Colonic mucosa (tissue), 4 donors: ENCODE measurements at regions not wholly inside any gene's neighbourhood (a gene's known extent, or its start where the extent isn't known, plus 50 kb on each side); places are given as distances from the start of the nearest gene placed in this dataset.

Experiments used
- DNase-seq: peaks from one replicate; pipeline ENCODE4 v3.0.0-alpha.2; 2020
- H3K27ac ChIP-seq: fragments of 200-600 bp; one replicate; pipeline ENCODE4 v1.8.0; 2021
- H3K27me3 ChIP-seq: fragments of 200-600 bp; one replicate; pipeline ENCODE4 v1.8.0; 2021
- H3K36me3 ChIP-seq: fragments of 200-600 bp; one replicate; pipeline ENCODE4 v1.8.0; 2021
- H3K4me1 ChIP-seq: fragments of 200-600 bp; one replicate; pipeline ENCODE4 v1.8.0; 2021; ENCODE audit warnings: mild to moderate bottlenecking
- H3K4me3 ChIP-seq: fragments of 200-600 bp; one replicate; pipeline ENCODE4 v1.8.0; 2021
- H3K9ac ChIP-seq, 2 donors: one replicate each; pipeline ENCODE4 v1.7.0; 2013; ENCODE audit warnings: control low read depth in 2 of 2, low read depth in 2 of 2, low read length in 2 of 2
- H3K9me3 ChIP-seq: fragments of 200-600 bp; one replicate; pipeline ENCODE4 v1.8.0; 2021
- intact Hi-C: fragments of 100-400 bp; cut with DNase I; formaldehyde crosslinking; loops from one replicate; pipeline ENCODE4 v1.14.1; 2022
- TF ChIP-seq, protein P1 (sequence below): fragments of 200-600 bp; IDR thresholded peaks from one replicate; pipeline ENCODE4 v1.8.0; 2022; ENCODE audit warnings: antibody characterized with exemption, mild to moderate bottlenecking
- donor health status: healthy.
- donor health status: DM: no; HTN: no; CAD: no.
- donor health status: DM: no; HTN: no; CAD: no.

DNA sequence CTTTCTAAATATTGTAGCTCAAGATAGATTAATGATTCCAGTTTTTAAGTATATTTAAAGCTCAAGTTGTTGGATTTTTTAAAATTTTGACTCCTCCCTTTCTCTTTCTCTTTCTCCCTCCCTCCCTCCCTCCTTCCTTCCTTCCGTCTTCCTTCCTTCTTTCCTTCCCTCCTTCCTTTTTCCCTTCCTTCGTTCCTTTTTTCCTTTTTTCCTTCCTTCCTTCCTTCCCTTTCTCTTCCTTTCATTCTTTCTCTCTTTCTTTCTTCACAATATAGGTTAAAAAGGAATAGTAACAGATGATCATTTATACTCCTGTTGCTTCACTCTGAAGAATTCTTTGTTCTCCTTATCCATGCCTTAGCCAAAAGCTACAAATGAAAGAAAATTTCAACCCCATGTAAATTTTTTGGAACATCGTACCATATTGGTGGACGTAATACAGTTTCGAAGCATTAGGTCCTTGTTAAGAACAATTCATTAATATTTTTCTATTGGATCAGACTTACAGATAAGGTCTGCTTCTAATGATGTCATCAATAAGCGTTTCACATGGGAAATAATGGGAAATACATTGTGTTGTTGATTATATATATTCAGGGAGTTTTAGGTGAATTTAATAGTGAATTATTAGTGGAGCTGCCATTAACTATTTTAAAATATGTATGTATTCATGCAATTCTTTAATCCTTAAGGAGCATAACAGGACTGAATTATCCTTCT is 139.6 kb upstream of the SLC35B3 start:
- no peak for DNase-seq
- intact Hi-C loops = no loop called here
- TF ChIP-seq, protein P1, sequence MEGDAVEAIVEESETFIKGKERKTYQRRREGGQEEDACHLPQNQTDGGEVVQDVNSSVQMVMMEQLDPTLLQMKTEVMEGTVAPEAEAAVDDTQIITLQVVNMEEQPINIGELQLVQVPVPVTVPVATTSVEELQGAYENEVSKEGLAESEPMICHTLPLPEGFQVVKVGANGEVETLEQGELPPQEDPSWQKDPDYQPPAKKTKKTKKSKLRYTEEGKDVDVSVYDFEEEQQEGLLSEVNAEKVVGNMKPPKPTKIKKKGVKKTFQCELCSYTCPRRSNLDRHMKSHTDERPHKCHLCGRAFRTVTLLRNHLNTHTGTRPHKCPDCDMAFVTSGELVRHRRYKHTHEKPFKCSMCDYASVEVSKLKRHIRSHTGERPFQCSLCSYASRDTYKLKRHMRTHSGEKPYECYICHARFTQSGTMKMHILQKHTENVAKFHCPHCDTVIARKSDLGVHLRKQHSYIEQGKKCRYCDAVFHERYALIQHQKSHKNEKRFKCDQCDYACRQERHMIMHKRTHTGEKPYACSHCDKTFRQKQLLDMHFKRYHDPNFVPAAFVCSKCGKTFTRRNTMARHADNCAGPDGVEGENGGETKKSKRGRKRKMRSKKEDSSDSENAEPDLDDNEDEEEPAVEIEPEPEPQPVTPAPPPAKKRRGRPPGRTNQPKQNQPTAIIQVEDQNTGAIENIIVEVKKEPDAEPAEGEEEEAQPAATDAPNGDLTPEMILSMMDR = no peak
- H3K4me1 ChIP-seq = no peaks in the 10 kb centered on the region
- H3K9ac ChIP-seq = no peak overlapping the region
- no peaks in the 10 kb centered on the region for H3K36me3 ChIP-seq
- H3K4me3 ChIP-seq = no peak overlapping the region
- H3K9me3 ChIP-seq = no peaks in the 10 kb centered on the region
- H3K27ac ChIP-seq = no peak overlapping the region
- H3K27me3 ChIP-seq = no peaks in the 10 kb centered on the region

DNA sequence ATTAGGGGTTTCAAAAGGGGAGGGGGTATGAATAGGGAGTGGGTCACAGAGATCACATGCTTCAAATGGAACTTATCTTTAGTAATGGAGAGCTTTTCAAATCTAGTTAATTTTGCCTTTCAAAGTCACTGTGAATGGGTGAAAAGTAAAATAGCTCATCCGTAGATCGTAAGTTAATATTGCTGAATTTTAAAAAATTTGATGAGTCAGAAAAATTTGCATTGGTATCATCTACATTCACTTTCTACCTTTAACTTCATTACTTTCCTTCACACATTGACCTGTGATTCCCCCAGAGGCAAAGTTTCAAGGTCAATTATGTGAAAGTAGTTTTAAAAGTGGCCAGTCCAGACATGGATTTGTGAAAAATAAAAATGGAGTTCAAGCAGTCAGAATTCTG is 139.0 kb upstream of the SLC35B3 start:
- Histone ChIP-seq H3K9me3 (no peaks in the 10 kb centered on the region), H3K4me1 (no peaks in the 10 kb centered on the region), H3K9ac (no peak overlapping the region), H3K27ac (no peak overlapping the region), H3K27me3 (no peaks in the 10 kb centered on the region), H3K4me3 (no peak overlapping the region), H3K36me3 (no peaks in the 10 kb centered on the region)
- no peak for DNase-seq
- TF ChIP-seq, protein P1 = no peak
- intact Hi-C loops = no loop called here

DNA sequence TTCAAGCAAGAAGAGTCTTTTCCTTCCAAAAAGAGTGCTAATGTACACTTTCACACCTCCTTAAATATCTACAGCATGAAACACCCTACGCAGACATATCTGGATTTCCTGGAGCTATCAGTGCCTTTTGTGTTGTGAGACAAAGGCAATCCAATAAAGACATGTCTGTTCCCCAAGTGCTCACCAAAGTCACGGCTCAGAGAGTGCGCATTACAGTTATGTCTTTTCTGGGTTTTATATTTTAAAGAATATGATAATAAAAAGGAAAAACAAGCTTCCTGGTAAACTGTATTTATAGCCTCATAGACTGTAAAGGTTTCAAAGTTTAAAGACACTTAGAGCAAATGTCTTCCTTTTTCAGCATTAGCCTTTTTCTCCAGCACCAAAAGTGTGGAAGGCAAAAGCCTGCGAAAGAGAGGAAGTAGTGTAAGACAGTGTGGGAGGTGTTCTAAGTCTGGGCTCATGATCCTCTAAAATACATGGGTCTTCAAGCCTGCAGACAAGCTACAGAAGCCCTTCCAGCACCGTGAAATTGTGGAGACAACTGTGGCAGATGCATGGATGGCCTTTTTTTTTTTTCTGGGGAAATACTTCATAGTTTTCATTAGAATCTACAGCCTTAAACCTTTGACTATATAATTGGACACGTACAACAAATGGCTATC is 135.0 kb upstream of the SLC35B3 start:
- H3K9me3 ChIP-seq = no peaks in the 10 kb centered on the region
- intact Hi-C loops = no loop called here
- no peak overlapping the region for H3K27ac ChIP-seq
- no peaks in the 10 kb centered on the region for H3K36me3 ChIP-seq
- H3K4me3 ChIP-seq = no peak overlapping the region
- no peak for DNase-seq
- TF ChIP-seq, protein P1 = no peak
- no peaks in the 10 kb centered on the region for H3K4me1 ChIP-seq
- H3K27me3 ChIP-seq = no peaks in the 10 kb centered on the region
- no peak overlapping the region for H3K9ac ChIP-seq

DNA sequence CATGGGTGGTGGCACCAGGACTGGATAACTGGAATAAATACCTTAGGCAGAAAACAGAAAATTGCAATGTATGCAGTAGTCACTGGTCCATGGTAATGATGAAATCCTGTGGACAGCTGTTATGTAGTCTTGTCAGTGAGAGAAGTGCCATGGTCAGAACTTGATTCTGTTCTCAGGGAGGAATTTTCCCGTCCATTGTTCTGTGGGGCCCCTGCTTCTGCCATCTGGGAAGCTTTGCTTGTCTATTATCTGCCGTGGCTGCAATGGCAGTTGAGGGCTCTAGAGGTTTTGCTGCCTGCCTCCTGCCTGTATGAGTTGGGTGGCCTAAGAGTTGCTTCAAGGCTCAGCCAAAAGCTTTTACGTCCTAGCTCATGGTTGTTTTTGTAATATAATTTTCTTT is 126.8 kb upstream of the SLC35B3 start:
- Histone ChIP-seq H3K27ac (no peak overlapping the region), H3K4me3 (no peak overlapping the region), H3K9ac (no peak overlapping the region), H3K9me3 (no peaks in the 10 kb centered on the region), H3K36me3 (no peaks in the 10 kb centered on the region), H3K27me3 (no peaks in the 10 kb centered on the region), H3K4me1 (no peaks in the 10 kb centered on the region)
- DNase-seq = no peak
- TF ChIP-seq, protein P1 = no peak
- intact Hi-C loops = no loop called here

DNA sequence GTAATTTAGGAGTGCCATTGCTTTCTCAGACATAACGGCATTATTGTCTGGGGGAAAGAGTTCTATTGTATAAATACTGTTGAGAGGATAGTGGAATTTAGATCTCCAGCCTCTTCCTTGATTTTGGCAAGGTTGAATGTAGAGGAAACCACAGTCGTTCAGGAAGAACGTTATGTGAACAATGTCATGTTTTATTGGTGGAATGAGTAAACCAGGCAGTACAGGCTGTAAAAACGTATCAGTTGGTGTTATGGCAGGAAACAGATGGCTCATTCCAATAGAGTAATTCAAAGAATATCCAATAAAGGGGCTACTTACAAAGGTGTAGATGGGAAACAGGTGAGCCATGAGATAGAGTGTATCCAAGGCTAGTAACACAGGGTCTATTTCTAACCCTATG is 123.6 kb upstream of the SLC35B3 start:
- H3K9me3 ChIP-seq = no peaks in the 10 kb centered on the region
- no peak overlapping the region for H3K9ac ChIP-seq
- intact Hi-C loops = no loop called here
- H3K4me3 ChIP-seq = no peak overlapping the region
- H3K4me1 ChIP-seq = no peaks in the 10 kb centered on the region
- no peak overlapping the region for H3K27ac ChIP-seq
- TF ChIP-seq, protein P1 = no peak
- no peaks in the 10 kb centered on the region for H3K36me3 ChIP-seq
- DNase-seq = no peak
- no peaks in the 10 kb centered on the region for H3K27me3 ChIP-seq
